Lower leg skin (tissue), 3 donors: ENCODE measurements at regions not wholly inside any gene's neighbourhood (a gene's known extent, or its start where the extent isn't known, plus 50 kb on each side); places are given as distances from the start of the nearest gene placed in this dataset.

Experiments
- POLR2A ChIP-seq, 2 donors: fragments of 450-650 bp; IDR thresholded peaks; one replicate each; pipeline ENCODE4 v1.6.1; 2016 to 2017; ENCODE audit warnings: antibody characterized with exemption in 2 of 2, mild to moderate bottlenecking in 1 of 2, moderate library complexity in 1 of 2
- TF ChIP-seq, protein P1 (sequence below), 3 donors: fragments of 450-650 bp; IDR thresholded peaks; one replicate each; pipeline ENCODE4 v1.5.1; 2016; ENCODE audit warnings: antibody characterized with exemption in 3 of 3, mild to moderate bottlenecking in 3 of 3, moderate library complexity in 2 of 3

DNA sequence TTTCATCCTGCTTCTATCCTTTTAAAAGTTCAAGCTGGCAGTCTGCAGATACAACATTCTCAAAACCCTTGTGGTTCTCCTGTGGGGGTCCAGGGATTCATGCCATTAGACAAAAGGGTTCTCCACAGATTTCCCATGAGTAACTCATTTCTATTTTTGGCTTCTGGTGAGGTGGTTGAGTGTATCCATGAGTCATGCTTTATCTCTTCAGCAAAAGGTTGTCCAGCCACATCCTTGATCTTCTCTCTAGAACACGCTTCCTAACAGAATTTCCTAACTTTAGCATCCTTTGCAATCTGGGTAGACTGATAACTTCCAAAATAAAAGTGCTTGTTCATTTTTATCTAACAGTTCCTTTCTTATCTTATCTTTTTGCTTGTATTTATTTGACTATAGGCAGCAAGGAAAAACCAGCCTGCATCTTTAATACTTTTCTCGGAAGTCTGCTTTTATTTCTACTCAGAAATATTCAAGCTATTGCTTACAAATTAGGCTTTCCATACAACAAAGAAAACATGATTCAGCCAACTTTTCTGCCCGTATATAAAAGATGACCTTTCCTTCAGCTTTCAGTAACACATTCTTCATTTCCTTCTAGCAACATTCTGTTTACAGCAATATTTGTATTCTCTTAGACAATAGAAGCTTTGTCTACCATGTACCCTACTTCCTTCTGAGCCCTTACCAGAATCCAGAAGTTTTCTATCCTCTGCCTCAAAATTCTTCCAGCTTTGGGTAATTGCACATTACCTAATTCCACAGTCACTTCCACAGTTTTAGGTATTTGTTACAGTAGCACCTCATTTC is 79.3 kb upstream of the IL6 start:
- TF ChIP-seq, protein P1, sequence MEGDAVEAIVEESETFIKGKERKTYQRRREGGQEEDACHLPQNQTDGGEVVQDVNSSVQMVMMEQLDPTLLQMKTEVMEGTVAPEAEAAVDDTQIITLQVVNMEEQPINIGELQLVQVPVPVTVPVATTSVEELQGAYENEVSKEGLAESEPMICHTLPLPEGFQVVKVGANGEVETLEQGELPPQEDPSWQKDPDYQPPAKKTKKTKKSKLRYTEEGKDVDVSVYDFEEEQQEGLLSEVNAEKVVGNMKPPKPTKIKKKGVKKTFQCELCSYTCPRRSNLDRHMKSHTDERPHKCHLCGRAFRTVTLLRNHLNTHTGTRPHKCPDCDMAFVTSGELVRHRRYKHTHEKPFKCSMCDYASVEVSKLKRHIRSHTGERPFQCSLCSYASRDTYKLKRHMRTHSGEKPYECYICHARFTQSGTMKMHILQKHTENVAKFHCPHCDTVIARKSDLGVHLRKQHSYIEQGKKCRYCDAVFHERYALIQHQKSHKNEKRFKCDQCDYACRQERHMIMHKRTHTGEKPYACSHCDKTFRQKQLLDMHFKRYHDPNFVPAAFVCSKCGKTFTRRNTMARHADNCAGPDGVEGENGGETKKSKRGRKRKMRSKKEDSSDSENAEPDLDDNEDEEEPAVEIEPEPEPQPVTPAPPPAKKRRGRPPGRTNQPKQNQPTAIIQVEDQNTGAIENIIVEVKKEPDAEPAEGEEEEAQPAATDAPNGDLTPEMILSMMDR (IDR thresholded peaks at IDR 0.05): no peak
- no peak for TF ChIP-seq POLR2A (IDR thresholded peaks at IDR 0.05)
